ENCODE measurements at regions not wholly inside any gene's neighbourhood (a gene's known extent, or its start where the extent isn't known, plus 50 kb on each side); places are given as distances from the start of the nearest gene placed in this dataset.

DNA sequence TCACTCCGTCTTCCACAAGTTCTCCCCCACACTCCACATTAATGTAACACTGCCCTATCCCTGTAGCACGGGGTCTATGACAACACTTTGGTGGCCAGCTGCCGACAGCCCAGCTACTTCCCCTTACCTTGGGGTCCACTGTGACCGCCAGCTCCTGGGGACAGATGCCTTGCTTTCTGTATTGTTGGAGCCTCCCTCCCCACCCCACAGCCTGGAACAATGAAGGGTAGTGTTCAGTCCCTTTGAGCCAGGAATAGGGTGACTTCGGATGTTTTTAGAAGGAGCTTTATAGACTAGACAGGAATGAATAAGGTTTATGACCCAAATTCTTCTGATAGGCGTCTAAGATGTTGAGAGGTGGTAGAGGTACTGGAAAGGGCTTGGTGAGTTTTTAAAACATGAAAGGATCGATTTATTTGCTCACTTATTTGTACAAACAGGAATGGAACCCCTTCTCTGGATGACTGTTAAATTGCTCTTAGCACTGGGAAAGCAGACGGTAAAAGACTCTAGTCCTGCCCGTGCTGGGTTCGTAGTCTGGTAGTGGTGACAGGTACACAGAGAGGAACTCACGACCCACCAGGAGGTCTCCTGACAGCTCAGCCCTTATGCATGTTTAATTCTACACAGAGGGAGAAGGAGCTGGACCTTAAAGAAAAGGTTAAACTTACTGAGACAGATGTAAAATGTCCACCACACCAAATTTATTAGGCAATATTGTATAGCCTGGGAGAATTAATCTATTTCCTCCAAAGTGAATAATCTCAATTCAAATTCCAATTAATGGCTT is 90.9 kb downstream of the MYCN start:
- no peak for TF ChIP-seq EP300 (conservative IDR thresholded peaks at IDR 0.05; ENCODE audit: poor library complexity, severe bottlenecking)
- TF ChIP-seq, protein P1, sequence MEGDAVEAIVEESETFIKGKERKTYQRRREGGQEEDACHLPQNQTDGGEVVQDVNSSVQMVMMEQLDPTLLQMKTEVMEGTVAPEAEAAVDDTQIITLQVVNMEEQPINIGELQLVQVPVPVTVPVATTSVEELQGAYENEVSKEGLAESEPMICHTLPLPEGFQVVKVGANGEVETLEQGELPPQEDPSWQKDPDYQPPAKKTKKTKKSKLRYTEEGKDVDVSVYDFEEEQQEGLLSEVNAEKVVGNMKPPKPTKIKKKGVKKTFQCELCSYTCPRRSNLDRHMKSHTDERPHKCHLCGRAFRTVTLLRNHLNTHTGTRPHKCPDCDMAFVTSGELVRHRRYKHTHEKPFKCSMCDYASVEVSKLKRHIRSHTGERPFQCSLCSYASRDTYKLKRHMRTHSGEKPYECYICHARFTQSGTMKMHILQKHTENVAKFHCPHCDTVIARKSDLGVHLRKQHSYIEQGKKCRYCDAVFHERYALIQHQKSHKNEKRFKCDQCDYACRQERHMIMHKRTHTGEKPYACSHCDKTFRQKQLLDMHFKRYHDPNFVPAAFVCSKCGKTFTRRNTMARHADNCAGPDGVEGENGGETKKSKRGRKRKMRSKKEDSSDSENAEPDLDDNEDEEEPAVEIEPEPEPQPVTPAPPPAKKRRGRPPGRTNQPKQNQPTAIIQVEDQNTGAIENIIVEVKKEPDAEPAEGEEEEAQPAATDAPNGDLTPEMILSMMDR (IDR thresholded peaks at IDR 0.05; ENCODE audit: poor library complexity, severe bottlenecking): no peak
- no peak for TF ChIP-seq TAF1 (IDR thresholded peaks at IDR 0.05; ENCODE audit: low read depth)
- TF ChIP-seq POLR2AphosphoS5 (IDR thresholded peaks at IDR 0.05): no peak
- TF ChIP-seq EZH2 (IDR thresholded peaks at IDR 0.05; ENCODE audit: borderline replicate concordance, insufficient read depth, low read length, poor library complexity, severe bottlenecking): no peak
- TF ChIP-seq SMC3 (conservative IDR thresholded peaks at IDR 0.05; ENCODE audit: poor library complexity): no peak
- TF ChIP-seq, protein P2, sequence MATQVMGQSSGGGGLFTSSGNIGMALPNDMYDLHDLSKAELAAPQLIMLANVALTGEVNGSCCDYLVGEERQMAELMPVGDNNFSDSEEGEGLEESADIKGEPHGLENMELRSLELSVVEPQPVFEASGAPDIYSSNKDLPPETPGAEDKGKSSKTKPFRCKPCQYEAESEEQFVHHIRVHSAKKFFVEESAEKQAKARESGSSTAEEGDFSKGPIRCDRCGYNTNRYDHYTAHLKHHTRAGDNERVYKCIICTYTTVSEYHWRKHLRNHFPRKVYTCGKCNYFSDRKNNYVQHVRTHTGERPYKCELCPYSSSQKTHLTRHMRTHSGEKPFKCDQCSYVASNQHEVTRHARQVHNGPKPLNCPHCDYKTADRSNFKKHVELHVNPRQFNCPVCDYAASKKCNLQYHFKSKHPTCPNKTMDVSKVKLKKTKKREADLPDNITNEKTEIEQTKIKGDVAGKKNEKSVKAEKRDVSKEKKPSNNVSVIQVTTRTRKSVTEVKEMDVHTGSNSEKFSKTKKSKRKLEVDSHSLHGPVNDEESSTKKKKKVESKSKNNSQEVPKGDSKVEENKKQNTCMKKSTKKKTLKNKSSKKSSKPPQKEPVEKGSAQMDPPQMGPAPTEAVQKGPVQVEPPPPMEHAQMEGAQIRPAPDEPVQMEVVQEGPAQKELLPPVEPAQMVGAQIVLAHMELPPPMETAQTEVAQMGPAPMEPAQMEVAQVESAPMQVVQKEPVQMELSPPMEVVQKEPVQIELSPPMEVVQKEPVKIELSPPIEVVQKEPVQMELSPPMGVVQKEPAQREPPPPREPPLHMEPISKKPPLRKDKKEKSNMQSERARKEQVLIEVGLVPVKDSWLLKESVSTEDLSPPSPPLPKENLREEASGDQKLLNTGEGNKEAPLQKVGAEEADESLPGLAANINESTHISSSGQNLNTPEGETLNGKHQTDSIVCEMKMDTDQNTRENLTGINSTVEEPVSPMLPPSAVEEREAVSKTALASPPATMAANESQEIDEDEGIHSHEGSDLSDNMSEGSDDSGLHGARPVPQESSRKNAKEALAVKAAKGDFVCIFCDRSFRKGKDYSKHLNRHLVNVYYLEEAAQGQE (IDR thresholded peaks at IDR 0.05; ENCODE audit: borderline replicate concordance): no peak
- TF ChIP-seq RAD21 (conservative IDR thresholded peaks at IDR 0.05): no peak
- no peak for TF ChIP-seq MXI1 (conservative IDR thresholded peaks at IDR 0.05; ENCODE audit: poor library complexity, severe bottlenecking)
